ENCODE measurements at regions not wholly inside any gene's neighbourhood (a gene's known extent, or its start where the extent isn't known, plus 50 kb on each side); places are given as distances from the start of the nearest gene placed in this dataset.

DNA sequence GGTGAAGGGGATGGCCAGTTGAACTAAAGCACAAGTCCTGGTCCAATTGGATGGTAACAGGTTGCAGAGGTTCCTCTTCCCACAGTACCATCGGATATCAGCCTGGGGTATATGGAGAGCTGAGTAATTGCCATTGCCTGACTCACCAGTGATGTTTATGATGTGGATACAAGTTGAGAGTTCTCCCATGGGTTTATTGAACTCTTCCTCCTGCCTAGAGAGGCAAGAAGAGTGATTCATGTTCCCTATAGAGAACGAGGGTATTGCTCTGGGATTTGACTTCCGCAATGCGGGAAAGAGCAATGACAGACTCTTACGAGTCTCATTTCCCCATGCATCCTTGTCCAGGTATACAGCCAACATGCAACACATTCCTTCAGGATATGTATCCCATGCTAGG is 111.3 kb upstream of the PCDH9 start (continued):
- TF ChIP-seq, protein P1, sequence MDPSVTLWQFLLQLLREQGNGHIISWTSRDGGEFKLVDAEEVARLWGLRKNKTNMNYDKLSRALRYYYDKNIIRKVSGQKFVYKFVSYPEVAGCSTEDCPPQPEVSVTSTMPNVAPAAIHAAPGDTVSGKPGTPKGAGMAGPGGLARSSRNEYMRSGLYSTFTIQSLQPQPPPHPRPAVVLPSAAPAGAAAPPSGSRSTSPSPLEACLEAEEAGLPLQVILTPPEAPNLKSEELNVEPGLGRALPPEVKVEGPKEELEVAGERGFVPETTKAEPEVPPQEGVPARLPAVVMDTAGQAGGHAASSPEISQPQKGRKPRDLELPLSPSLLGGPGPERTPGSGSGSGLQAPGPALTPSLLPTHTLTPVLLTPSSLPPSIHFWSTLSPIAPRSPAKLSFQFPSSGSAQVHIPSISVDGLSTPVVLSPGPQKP (CRISPR knock-in tag; IDR thresholded peaks at IDR 0.05) = no peak
- no peak for TF ChIP-seq ZNF766 (CRISPR knock-in tag; conservative IDR thresholded peaks at IDR 0.05)
- no peak for TF ChIP-seq ZNF583 (CRISPR knock-in tag; IDR thresholded peaks at IDR 0.05)
- TF ChIP-seq, protein P2, sequence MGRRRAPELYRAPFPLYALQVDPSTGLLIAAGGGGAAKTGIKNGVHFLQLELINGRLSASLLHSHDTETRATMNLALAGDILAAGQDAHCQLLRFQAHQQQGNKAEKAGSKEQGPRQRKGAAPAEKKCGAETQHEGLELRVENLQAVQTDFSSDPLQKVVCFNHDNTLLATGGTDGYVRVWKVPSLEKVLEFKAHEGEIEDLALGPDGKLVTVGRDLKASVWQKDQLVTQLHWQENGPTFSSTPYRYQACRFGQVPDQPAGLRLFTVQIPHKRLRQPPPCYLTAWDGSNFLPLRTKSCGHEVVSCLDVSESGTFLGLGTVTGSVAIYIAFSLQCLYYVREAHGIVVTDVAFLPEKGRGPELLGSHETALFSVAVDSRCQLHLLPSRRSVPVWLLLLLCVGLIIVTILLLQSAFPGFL (CRISPR knock-in tag; IDR thresholded peaks at IDR 0.05) = no peak

- Histone ChIP-seq H4K20me1 (replicated peaks; ENCODE audit: control insufficient read depth, insufficient read depth, low read length) (no peaks in the 10 kb centered on the region), H3K9me3 (replicated peaks; ENCODE audit: control insufficient read depth, insufficient read depth, low read depth, low read length) (no peaks in the 10 kb centered on the region), H3K27ac (ENCODE audit: extremely low read depth, low read depth, low read length) (no peak overlapping the region), H3K36me3 (ENCODE audit: control insufficient read depth, insufficient read depth, low read length) (no peaks in the 10 kb centered on the region), H3K4me2 (ENCODE audit: insufficient read depth, low read length) (no peak overlapping the region), H3K9ac (ENCODE audit: insufficient read depth in 1 of 2, low read depth in 2 of 2, low read length in 2 of 2) (no peak overlapping the region), H3K4me1 (replicated peaks in 1 of 2; ENCODE audit: control insufficient read depth in 2 of 2, insufficient read depth in 2 of 2, low read length in 2 of 2) (no peaks in the 10 kb centered on the region), H3K27me3 (ENCODE audit: control insufficient read depth in 2 of 2, insufficient read depth in 2 of 2, low read length in 2 of 2) (no peaks in the 10 kb centered on the region), H3K9me1 (ENCODE audit: control insufficient read depth, insufficient read depth, low read length) (no peaks in the 10 kb centered on the region), H2AFZ (ENCODE audit: low read depth, low read length) (no peak overlapping the region), H3K79me2 (ENCODE audit: control insufficient read depth, insufficient read depth, low read length) (no peaks in the 10 kb centered on the region), H3K4me3 (no peak overlapping the region)
- WGBS (ENCODE audit: insufficient coverage, low coverage, missing lambda C conversion rate) = 6% methylated on average over 3 of the region's 3 CpGs
- no peak for ATAC-seq
- CTCF ChIA-PET (ENCODE audit: low intra/inter-chr PET ratio) = no interaction called here
- POLR2A ChIA-PET = no interaction called here
- in situ Hi-C loops (cut with MboI) = no loop called here
- no peak for FAIRE-seq
- intact Hi-C loops (cut with micrococcal nuclease) = no loop called here
- no peak for DNase-seq (ENCODE audit: extremely low read depth in 1 of 4, low spot score in 3 of 4)
- BruUV-seq (replicated peaks) = no TSS peak
- no peak for TF ChIP-seq ZNF639 (CRISPR knock-in tag; conservative IDR thresholded peaks at IDR 0.05 in 1 of 2, IDR thresholded peaks at IDR 0.05 in 1 of 2)
- TF ChIP-seq ZC3H4 (CRISPR knock-in tag; IDR thresholded peaks at IDR 0.05; ENCODE audit: borderline replicate concordance) = no peak
- no peak for TF ChIP-seq ZNF408 (CRISPR knock-in tag; IDR thresholded peaks at IDR 0.05; ENCODE audit: low read depth)
- no peak for TF ChIP-seq ELF2 (CRISPR knock-in tag; IDR thresholded peaks at IDR 0.05)
- TF ChIP-seq ZNF76 (CRISPR knock-in tag; IDR thresholded peaks at IDR 0.05; ENCODE audit: borderline replicate concordance) = no peak
- TF ChIP-seq, protein P3, sequence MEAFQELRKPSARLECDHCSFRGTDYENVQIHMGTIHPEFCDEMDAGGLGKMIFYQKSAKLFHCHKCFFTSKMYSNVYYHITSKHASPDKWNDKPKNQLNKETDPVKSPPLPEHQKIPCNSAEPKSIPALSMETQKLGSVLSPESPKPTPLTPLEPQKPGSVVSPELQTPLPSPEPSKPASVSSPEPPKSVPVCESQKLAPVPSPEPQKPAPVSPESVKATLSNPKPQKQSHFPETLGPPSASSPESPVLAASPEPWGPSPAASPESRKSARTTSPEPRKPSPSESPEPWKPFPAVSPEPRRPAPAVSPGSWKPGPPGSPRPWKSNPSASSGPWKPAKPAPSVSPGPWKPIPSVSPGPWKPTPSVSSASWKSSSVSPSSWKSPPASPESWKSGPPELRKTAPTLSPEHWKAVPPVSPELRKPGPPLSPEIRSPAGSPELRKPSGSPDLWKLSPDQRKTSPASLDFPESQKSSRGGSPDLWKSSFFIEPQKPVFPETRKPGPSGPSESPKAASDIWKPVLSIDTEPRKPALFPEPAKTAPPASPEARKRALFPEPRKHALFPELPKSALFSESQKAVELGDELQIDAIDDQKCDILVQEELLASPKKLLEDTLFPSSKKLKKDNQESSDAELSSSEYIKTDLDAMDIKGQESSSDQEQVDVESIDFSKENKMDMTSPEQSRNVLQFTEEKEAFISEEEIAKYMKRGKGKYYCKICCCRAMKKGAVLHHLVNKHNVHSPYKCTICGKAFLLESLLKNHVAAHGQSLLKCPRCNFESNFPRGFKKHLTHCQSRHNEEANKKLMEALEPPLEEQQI (IDR thresholded peaks at IDR 0.05) = no peak
- TF ChIP-seq GMEB1 (CRISPR knock-in tag; IDR thresholded peaks at IDR 0.05) = no peak
- no peak for TF ChIP-seq ZNF3 (CRISPR knock-in tag; IDR thresholded peaks at IDR 0.05)
- no peak for TF ChIP-seq ZNF354B (CRISPR knock-in tag; IDR thresholded peaks at IDR 0.05)
- no peak for TF ChIP-seq SMC3 (conservative IDR thresholded peaks at IDR 0.05; ENCODE audit: insufficient read depth, low read depth, low read length)
Observed at GRCh38 chr13:67330149-67330548, 100.0 kb upstream of the PCDH9 start.

Data from K562 (cell line).